ENCODE measurements at regions not wholly inside any gene's neighbourhood (a gene's known extent, or its start where the extent isn't known, plus 50 kb on each side); places are given as distances from the start of the nearest gene placed in this dataset.
A peak's percentile ranks its signal among the peaks of the same experiment; 100 is the strongest.
"Not testable (repeated sequence)": the region's sequence is repeated elsewhere in the genome, so short reads cannot be mapped to it uniquely, and the experiment has no call there.

DNA sequence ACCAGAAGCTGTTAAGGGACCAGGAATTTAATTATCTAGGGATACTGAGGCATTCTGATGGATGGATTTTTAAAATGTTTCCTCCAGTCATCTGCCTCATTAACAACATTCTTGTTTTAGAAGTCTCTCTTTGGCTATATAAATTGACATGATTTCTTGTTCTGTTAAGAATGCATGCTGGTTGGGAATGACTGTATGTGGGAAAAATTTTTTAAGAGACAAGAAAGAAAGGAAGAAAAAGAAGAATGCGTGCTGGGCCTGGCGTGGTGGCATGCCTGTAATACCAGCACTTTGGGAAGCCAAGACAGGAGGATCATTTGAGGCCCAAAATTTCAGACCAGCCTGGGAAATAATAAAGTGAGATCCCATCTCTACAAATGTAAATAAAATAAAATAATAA, 203.6 kb downstream of the GJA1 start:
- DNase-seq (ENCODE audit: low read depth in 2 of 2) = peak in 1 of 2 experiments; percentile 21

DNA sequence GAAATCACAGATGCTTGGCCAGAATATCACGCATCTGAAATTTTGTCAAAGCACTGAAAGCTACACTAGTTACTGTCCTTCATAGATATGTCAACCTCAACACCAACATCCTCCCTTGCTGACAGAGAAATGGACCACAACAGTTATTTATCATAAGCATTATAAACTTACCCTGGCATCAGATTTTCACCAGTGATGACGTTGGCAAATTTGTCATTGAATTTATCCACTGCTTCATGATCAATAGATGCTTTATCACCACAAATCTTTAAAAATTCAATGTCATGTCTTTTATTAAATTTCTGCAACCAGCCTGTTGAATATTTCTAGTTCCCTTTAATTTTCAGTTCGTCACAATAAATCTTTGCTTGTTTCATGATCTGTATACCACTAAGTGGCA, 205.7 kb downstream of the GJA1 start:
- DNase-seq (ENCODE audit: low read depth in 2 of 2) = no peak

DNA sequence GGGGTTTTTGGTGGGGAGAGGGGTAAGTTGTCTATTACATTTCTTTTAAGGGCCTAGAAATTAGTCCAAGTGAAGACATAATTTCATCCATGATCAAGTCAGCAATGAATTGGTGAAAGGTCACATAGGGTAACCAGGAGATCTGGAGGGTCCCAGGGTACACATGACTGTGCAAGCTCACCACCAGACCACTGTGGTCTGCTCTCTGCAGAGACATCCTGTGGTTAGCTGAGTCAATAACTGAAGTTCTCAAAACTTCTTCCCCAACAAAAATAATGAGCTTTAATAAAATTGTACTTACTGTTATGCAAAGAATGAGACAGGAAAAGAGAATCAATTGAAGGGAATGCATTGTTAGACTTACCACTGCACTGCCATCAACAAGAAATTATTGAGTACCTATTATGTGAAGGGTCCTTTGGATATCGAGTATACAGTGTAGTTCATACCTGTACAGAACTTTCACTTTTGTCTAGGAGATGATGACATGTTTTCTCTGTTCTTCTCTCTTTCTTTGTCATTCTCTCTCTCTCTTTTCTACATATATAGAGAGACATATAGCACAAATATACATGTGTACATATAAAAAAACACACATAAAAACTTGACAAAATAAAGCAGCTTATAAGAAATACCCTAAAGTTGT, 209.8 kb downstream of the GJA1 start:
- DNase-seq (ENCODE audit: low read depth in 2 of 2) = no peak

DNA sequence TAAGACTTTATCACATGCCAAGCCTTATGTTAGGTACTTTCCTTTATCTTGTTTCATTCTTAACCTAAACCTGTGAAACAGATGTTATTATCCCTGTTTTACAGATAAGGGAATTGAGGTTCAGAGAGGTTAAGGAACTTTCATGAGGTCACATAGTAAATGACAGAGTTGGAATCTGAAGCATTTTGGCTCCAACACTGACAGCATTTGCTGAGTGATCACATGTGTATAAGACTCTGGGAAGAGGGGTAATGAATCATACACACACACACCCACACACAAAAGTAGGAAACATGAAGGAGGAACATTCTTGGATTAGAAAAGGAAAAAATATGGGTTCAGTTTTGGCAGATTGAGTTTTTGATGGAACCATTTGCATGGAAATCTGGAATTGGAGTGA, 212.5 kb downstream of the GJA1 start:
- peak; percentile 66 to 73 for DNase-seq (ENCODE audit: low read depth in 2 of 2)

DNA sequence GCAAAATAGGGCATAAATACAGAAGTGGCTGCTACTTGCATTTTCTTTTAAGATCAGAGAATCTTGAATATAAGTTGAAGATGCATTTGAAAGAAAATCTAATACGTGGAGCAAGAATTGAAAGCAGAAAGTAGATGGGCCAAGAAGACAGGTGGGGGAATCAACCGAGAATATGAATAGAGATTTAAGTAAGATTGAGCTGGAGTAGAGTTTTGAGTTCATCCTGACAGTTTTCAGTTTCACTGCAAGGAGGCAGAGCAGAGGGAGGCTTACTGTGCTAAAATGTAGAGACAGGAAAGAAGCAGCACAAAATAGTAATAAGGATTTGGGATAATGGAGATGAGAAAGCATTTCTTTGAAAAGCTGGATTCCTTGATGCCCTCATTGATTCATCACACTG, 214.5 kb downstream of the GJA1 start:
- no peak for DNase-seq (ENCODE audit: low read depth in 2 of 2)

DNA sequence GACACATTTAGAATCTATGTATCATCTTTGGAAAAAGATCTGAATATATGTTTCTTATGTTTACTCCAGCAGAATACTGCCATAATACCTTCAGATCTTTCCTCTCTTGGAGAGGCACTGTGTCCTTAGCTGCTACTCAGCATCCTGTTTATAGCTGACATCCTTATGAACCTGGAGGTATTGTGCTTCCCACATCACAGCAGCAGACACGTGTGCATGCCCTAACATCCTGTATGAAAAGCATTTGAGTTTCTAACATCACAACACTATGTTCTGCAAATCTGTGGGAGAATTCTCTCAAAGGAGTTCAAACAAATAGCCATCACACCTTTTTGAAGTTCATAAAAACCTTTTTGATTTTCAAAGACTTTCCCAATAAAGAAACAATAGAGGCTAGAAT, 216.0 kb downstream of the GJA1 start:
- no peak for DNase-seq (ENCODE audit: low read depth in 2 of 2)

DNA sequence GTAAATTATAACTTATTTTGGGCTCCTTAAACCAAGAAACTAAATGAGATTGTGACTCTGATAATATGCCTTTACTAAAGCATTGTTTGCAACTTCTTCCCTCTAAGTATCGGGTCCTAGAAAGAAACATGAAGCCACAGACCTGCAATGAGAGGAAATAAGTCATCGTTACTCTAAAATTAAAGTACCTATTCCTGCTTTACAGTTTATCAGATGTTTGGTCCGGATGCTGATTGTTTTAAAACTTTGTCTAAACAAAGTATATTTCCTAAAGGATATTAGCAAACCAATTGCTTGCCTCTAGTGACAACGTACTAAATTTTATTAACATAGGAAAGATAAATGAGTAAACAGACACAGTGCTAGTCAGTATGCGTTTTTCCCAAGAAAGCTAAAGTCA, 216.8 kb downstream of the GJA1 start:
- no peak for DNase-seq (ENCODE audit: low read depth in 2 of 2)

DNA sequence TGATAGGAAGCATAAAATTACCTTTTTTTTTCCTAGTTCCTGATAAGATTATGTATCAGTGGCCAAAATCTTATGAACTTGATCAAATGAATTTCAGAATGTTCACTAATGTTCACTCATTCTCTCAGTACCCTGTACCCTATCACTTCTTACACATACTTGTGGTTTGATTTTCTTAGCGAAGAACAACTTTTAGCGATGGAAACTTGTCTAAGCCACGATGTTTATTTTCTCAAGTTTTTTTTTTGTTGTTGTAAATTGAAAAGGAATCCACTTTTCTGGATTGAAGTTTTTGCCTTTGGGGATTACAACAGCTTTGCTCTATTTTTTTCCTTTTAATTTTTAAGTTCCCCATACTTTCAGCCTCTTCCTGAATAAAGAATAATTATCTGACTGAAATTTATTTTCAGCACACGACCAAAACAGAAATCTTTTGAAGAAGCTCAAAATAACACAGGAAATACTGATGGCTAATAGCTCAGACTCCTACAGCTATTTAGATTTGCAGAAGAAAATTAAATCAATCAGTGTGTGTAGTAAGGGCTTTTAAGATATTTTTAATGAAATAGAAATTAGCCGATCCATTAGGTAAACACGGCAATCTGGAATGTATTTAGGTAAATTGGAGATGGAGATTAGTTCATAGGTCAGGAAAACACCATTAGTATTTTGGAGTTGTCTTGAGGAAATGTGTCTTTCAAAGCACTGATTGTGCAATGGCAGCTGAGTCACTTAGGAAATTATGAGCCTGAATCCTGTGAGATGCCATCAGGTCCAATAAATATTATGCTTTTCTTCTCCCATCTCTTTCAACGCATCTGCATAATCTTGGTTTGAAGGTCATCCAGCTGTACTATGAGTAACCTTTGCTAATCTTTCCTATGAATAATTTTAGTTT, 217.5 kb downstream of the GJA1 start:
- peak; percentile 63 to 69 for DNase-seq (ENCODE audit: low read depth in 2 of 2)

DNA sequence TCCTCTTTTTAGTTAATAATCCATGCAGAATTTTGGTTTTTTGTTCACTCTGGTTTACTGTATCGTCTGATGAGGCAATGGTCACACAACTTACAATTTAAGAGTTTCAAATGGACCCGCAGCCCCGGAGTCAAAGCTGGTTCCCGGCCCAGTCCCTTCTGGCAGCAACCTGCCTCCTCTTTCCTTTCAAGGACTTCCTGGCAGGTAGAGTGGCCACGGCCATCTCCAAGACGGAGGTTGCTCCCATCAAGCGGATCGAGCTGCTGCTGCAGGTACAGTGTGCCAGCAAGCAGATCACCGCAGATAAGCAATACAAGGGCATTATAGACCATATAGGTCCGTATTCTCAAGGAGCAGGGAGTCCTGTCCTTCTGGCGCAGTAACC, 218.2 kb downstream of the GJA1 start:
- DNase-seq (ENCODE audit: low read depth in 2 of 2) = no peak

DNA sequence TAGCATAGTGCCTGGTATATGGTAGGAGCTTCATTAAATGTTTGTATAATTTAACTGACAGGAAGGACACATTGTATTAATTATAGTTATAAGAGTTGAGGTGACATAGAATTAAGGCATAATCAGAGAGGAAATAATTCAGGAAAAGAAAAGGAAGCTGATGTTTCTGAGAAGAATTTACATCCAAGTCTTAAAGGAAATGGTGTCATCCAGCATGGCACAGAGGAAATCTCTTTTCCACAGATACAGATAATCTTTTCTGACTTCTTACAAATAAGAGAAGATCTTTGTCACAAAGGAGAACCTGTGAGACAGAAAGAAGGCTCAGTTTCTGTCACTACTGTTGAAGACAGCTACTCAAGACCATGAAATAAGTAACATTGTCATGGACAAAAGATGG, 222.5 kb downstream of the GJA1 start:
- DNase-seq (ENCODE audit: low read depth in 2 of 2) = no peak

DNA sequence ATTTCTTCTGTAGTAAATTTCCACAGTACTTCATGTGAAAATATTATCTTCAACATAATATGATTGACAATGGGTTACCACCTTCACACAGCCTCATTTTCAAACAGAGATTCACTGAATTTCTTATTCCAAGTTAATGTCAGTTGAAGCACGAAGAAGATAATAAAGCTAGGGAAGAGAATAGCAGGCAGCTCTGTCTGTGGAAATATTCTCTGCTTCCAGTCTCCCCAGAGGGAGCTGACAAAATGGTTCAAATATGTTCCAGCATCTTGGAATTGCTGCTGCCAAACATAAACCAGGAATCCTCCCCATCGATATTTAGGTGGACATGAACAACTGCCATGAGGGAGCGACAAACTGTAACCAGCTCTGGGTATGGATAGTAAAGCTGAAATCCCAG, 224.8 kb downstream of the GJA1 start:
- DNase-seq (ENCODE audit: low read depth in 2 of 2) = no peak

DNA sequence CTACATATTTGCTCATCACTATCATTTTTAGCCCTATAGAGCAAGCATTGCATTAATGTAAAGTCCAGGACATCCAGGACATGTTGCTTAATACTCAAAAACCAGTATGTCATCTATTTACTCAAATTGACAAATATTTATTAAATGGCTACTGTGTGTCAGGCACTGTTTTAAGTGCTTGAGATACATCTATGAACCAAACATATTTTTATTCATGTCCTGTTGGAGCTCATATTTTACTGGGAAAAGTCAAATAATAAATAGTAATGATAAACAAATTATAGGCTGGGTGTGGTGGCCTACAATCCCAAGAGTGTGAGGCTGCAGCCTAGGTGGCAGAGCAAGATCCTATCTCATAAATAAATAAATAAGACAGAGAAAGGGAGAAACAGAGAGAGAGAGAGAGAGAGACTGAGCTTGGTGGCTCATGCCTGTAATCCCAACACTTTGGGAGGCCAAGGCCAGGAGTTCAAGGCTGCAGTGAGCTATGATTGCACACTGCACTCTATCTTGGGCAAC, 227.9 kb downstream of the GJA1 start:
- DNase-seq (ENCODE audit: low read depth in 2 of 2) = no peak

DNA sequence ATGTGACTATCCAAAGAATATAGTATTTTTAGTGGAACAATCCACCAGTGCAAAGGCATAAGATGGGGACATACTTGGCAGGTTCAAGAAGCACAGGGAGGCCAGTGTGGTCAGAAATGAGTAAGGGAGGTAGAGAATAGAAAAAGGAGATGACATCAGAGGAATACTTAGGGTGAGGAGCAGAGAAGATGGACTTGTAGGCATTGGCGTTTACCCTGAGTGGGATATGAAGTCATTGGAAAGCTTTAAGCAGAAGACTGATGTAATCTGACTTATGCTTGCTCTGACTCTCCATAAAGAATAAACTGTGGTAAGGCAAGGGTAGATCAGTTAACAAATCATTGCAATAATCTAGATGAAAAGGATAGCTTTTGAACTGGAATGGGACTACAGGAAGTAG, 228.7 kb downstream of the GJA1 start:
- DNase-seq (ENCODE audit: low read depth in 2 of 2) = no peak

DNA sequence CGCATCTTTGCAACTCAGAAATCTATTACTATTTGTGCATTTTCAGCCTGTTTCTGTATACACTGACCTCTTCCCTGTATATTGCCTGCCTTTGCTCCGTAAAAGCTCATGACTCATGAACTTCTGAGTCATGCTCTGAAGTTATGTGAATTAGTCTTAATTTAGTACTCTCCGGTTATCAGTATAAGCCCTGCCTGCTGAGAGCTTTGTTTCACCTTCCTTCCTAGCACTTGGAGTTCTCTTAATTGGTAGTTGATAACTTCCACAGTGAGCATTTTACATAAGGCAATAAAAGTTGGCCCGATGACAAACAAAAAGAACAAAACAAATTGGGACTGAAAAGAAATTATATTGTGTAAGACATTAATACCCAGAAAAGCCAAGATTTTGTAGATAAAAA, 231.4 kb downstream of the GJA1 start:
- DNase-seq (ENCODE audit: low read depth in 2 of 2) = peak in 1 of 2 experiments; percentile 47

DNA sequence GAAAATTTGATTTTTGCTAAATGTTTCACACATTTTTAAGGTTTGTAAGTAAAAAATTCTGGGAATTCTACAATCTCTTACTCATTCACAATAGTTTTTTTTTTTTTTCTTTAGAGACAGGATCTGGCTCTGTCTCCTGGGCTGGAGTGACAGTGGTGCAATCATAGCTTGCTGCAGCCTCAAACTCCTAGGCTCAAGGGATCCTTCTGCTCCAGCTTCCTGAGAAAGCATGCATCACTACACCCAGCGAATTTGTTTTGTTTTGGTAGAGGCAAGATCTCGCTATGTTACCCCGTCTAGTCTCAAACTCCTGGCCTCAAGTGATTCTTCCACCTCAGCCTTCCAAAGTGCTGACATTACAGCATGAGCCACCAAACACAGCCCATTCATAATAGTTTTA, 232.8 kb downstream of the GJA1 start:
- DNase-seq (ENCODE audit: low read depth in 2 of 2) = no peak

DNA sequence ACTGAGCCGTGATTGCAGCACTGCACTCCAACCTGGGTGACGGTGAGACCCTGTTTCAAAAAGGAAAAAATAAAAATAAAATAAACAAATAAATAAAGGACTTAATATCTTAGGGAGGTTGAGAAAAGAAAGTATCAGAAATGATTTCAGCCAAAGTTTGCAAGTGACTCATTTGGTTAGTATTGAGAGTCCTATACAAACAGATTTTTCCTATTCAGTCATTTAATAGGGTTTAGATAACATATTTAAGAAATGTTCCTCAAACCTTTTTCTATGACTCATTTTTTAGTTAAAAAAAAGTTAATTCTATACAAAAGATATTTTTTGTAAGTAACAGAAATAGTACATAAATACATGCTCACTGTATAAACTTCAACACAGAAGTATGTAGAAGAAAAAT, 235.1 kb downstream of the GJA1 start:
- no peak for DNase-seq (ENCODE audit: low read depth in 2 of 2)

DNA sequence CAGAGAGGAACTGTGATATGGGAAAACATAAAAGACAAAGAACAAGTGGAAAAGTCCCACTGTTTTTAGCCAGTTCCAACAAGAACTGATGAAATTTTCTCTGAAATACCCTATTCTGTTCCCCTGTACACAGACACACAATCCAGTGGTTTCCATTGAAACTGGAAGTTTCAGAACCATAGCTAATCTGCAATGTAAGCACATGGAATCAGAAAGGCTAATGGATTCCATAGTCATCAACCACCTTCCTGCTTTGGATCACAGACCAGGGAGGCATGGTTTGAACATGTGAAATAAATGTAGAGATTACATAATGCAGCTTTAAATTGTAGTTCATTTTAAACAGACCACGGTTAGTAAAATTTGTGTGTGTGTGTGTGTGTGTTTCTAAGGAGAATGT, 242.1 kb downstream of the GJA1 start:
- DNase-seq (ENCODE audit: low read depth in 2 of 2) = no peak

DNA sequence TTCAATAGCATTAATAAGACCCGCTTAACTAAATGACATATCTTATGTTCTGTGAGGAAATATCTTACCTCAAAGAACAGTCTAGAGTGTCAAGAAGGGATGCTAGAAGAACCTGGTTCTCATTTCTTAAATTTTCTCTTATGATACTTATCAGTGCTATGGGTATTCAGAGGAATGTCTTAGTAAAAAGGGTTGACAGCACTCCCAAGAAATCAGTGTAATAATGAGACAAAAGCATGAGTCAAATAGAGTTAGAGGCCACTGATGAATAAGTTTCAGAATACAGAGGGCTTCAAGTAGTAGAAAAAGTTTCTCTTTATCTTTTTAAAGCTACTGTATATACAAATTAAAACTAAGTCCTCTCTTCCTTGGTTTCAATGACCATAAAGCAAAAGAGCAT, 242.8 kb downstream of the GJA1 start:
- DNase-seq (ENCODE audit: low read depth in 2 of 2) = no peak

DNA sequence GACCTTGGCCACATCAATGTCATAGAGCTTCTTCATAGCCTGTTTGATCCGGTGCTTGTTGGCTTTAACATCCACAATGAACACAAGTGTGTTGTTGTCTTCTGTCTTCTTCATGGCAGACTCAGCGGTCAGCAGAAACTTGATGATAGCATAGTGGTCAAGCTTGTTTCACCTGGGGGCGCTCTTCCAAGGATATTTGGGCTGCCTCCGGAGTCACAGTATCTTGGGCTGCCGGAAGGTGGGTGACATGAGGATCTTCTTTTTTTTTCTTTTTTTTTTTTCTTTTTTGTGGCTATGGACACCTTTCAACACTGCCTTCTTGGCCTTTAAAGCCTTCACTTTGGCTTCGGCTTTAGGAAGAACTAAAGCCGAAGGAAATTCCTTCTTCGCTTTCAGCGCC, 244.6 kb downstream of the GJA1 start:
- no peak for DNase-seq (ENCODE audit: low read depth in 2 of 2)

DNA sequence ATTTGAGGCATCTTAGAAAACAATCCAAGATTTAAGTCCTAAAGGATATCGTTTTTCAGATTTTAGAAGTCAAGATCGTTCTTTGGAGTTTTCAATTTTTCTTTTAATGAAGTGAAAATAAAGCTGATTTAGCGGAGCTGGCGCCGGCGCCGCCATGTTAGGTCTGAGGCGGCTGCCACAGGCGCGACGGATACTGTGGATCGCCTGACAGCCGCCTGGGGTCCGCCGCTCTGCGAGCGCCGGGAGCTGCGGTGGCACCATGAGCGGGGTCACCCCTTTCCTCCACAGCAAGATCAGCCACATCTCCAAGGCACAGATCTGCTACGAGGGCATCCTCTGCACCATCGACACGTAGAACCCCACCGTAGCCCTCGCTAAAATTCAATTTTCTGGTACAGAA, 247.2 kb downstream of the GJA1 start:
- no peak for DNase-seq (ENCODE audit: low read depth in 2 of 2)

DNA sequence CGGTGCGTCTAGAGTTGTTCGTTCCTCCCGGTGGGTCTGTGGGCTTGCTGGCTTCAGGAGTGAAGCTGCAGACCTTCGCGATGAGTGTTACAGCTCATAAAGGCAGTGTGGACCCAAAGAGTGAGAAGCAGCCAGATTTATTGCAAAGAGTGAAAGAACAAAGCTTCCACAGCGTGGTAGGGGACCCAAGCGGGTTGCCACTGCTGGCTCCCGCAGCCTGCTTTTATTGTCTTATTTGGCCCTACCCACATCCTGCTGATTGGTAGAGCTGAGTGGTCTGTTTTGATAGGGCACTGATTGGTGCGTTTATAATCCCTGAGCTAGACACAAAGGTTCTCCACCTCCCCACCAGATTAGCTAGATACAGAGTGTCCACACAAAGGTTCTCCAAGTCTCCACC, 250.4 kb downstream of the GJA1 start:
- not testable (repeated sequence) for DNase-seq (ENCODE audit: low read depth in 2 of 2)

DNA sequence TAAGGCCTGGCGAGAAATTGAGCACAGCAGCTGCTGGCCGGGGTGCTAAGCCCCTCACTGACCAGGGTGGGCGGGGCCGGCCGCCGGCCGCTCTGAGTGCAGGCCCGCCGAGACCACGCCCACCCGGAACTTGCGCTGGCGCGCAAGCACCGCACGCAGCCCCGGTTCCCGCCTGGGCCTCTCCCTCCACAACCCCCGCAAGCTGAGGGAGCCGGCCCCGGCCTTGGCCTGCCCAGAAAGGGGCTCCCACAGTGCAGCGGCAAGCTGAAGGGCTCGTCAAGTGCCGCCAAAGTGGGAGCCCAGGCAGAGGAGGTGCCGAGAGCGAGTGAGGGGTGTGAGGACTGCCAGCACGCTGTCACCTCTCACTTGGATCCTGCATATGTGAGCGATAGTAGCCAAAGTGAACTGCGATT, 251.2 kb downstream of the GJA1 start:
- DNase-seq (ENCODE audit: low read depth in 2 of 2) = no peak

DNA sequence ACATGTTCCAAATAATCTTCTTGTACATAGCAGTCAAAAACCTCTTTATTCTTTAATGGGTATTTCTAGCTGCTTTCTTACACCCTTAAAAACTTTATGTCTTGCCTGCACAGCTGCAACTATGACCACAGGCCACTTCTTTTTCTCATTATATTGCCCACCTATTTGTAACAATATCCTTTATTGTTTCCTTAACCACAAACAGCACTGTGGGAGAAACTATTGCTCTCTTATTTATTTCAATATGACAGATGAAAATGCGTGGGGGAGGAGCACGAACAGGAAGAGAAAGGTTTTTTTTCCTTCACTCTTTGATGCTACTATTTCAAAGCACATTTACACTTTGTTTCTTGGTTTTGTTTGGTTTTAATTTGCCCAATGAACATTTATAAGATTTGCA, 253.5 kb downstream of the GJA1 start:
- no peak for DNase-seq (ENCODE audit: low read depth in 2 of 2)

Measured in fibroblast of skin of left biceps (primary cell).